Suprapubic skin (tissue), 3 donors: ENCODE measurements at regions not wholly inside any gene's neighbourhood (a gene's known extent, or its start where the extent isn't known, plus 50 kb on each side); places are given as distances from the start of the nearest gene placed in this dataset.

Source experiments
- CTCF ChIP-seq, 2 donors: fragments of 200-600 bp in 1 of 2; fragments of 450-650 bp in 1 of 2; sonication (generic) in 1 of 2; IDR thresholded peaks; one replicate each; pipeline ENCODE4 v1.5.1; 2016 to 2019; ENCODE audit warnings: antibody characterized with exemption in 2 of 2, mild to moderate bottlenecking in 1 of 2, moderate library complexity in 1 of 2
- POLR2A ChIP-seq, 2 donors: fragments of 450-650 bp; IDR thresholded peaks; one replicate each; pipeline ENCODE4 v1.6.1; 2017; ENCODE audit warnings: antibody characterized with exemption in 2 of 2, mild to moderate bottlenecking in 2 of 2, moderate library complexity in 2 of 2

GRCh38 chr3:76976996-76977395, 62.9 kb upstream of the ROBO2 start:
- TF ChIP-seq POLR2A (IDR thresholded peaks at IDR 0.05) (no peak), CTCF (IDR thresholded peaks at IDR 0.05) (no peak)
